ENCODE measurements at regions not wholly inside any gene's neighbourhood (a gene's known extent, or its start where the extent isn't known, plus 50 kb on each side); places are given as distances from the start of the nearest gene placed in this dataset.
"Not testable (repeated sequence)": the region's sequence is repeated elsewhere in the genome, so short reads cannot be mapped to it uniquely, and the experiment has no call there.

DNA sequence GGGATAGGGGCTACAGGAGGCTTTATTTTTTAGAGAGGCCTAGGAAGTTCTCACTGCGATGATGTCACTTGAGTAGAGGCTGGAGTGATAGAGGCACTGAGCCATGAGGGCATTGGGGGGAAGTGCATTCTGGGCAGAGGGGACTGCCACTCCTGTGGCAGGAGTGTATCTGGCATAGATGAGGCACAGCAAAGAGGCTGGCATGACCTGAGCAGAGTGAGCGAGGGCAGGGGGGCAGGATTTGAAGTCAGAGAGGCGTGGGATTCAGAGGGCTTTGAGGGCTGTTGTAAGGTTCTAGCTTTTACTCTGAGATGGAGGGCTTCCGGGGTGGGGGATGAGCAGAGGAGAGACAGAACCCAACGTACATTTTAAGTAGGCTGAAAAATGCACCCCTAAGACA lies 91.9 kb upstream of the SH3PXD2B start:
- no peak for DNase-seq

DNA sequence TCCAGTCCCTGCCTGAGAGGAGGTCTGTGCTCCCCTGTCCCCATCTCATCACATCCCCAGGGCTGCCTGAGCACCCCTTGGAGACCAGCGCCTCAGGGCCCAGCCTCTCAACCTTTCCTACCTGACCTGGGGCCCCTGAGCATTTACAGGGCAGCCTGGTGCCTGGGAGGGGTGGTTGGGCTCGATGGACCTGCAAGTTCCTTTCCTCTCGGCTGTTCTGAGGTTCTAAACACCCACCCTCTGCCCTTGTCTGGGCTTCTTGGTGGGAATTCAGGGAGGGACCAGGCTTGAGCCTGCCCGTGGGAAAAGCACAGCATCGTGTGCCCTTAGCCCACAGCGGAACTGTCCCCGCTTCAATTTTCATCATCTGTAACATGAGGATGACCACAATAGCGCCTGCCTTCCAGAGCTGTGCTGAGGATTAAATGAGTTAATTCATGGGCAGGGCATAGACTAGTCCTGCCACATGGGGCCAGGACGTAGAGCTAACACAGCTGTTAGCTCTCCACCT lies 91.0 kb upstream of the SH3PXD2B start:
- DNase-seq = no peak

DNA sequence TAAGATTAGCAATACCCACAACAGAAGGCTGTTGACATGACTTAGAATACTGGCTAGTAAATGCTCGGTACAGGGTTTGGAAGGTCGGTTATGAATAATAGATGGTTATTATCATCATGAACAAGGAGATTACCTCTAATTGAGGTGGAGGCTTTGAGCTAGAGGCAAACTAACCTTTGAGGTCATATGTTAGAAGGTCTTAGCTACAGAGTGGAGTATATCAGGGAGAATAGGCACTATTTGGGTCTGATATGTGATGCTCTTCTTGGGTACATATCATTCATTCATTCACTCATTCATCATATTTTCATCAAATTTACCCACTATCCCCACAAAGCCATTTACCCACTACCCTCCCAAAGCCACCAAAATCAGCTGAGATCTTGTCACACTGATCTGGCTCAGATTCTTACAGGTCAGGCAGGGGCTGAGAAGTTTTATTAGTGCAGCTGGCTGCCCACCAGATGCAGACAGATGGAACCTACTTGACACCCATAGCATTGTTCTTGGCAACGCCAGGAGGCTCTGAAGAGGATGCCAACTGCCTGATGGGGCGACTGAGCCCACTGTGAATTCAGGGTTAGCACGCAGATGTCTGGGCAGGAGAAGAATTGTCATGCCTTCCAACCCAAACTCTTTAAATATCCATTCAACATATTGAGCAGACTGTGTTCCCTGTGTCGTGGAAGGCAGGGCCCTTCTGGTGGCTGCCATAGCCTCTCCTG lies 90.2 kb upstream of the SH3PXD2B start:
- DNase-seq = no peak

DNA sequence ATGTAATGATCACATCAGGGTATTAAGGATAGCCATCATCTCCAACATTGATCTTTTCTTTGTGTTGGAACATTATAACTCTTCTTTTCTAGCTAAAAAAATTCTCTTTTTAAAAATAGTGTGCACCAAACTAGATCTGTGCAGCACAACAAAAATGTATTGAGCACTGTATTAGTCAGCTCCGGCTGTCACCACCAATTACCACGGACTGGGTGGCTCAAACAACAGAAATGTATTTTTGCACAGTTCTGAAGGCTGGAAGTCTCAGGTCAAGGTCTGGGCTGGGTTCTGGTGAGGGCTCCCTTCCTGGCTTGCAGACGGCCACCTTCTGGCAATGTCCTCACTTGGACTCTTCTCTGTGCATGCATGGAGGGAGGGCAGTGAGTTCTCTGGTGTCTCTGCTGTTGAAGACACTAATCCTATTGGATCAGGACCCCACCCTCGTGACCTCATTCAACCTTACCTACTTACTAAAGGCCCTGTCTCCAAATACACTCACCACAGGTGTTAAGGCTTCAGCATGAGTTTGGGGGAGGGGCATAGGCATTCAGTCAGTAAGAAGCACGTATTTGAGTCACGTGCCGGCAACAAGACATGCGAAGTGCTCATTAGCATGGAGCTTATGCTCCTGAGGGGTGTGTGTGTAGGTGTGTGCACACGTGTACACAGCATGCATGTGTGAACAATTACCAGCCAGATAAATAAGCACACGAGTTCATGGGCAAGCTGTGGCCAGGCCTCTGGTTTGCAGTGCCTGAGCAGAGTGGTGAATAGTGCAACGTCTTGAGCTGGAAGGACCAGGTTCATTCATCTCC lies 89.4 kb upstream of the SH3PXD2B start:
- no peak for DNase-seq

DNA sequence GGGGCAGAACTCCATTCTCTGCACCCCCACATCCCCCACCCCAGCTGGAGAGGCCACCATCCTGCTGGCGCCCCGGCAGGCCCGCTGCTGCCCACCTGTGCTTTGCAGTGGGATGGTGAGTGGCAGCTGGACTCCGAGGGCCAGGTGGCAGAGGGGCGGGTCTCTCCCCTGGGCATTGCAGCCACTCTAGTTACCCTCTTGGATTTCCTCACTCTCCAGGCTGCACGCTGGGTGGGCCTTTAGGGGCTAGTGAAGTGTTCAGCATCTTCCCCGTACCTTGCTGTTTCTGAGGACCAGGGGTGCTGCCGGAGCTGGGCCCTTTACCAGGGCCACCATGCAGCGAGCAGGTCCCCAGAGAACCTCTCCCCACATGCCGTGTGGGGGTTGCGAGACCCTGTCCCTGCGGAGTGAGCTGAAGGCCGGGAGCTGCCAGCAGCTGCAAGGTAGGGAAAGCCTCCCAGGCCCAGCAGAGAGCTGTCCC lies 88.4 kb upstream of the SH3PXD2B start:
- DNase-seq = no peak

DNA sequence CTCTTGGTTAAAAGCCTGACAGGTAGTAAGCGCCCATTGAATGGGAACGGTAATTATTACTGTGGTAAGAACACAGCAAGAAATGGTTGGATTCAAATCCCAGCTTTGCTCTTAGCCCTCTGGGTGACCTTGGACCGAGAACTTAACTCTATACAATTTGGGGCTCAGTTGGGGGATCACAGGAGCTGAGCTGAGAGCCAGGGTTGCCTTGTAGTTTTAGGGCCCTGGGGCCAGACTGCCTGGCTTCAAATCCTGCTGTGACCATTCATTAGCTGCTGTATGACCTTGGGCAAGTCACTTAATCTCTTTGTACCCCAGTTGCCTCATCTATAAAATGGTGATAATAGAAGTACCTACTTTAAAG lies 87.4 kb upstream of the SH3PXD2B start:
- no peak for DNase-seq

DNA sequence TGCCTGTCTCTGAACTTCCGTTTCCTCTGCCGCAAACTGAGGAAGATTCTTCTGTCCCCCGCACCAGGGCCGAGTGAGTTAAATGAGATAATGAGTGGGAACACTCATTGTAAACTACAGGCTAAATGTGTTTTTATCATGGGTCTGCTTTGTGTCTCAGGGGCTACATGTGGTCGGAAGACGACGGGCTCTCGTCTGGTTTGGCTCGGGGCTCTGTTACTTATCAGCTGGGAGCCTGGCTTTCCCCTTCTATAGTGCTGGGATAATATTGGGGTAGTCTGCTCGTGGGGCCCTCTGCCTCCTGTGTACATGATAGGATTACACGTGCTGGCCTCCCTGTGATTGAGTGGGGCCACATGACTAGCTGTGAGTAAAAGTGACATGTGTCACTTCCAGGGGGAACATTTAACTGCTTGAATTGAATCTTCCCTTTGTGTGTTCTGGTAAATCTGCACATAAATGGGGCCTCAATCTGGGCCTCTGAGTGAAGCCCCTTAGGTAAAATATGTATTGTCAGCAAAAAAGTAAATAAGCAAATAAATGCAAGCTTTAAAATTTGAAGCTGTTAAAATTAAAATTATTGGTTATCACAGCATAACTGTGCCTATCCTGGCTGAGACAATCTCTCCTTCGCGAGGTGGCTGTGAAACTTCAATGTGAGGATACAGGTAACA lies 86.9 kb upstream of the SH3PXD2B start:
- DNase-seq = no peak

DNA sequence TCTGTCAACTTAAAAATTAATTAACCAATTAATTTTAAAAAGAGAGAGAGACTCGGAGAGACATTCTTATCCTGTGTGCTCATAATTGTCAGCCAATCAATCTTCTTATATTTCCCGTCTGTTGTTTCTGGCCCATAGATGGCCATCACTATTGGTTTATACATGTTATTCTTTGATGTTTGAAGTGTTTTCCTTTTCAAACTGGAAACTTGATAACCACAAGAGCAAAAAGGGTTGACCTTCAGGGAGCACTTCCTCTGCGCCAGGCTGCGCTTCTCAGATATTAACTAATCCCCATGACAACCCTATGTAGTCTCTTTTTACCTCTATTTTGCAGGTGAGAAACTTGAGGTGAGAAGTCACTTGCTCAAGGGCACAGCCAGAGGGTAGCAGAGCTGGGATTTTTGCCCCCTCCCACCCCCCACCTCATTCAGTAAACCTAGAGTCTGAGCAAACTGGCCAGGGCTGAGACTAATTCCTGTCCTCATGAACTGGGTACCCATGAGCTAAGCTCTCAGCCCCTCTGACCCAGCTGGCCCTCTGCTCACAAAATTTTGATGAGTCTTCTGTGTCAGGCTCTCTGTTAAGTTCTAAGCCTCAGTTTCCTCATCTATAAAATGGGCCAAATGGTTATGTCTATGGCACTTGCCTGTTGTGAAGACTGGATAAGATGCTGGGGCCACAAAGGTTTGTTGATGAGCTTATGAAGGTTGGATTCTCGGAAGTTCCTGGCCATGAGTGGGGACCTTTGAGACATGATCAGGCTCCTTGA lies 86.0 kb upstream of the SH3PXD2B start:
- peak; percentile 87 for DNase-seq

DNA sequence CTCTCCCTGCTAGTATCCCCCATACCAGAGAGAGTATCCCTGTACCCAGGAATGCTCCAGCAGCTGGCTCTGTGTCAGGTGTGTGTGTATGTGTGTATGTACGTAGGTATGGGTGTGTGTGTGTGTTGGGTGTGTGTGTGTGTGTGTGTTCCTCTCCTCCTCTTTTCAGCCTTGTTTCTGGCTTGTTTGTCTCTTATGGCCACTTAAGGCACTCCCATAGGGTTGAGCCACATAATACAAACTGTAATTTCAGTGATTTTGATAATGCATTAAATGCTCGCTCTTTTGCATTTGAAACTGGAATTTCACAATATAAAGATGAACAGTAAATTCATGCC lies 80.8 kb upstream of the SH3PXD2B start:
- no peak for DNase-seq

DNA sequence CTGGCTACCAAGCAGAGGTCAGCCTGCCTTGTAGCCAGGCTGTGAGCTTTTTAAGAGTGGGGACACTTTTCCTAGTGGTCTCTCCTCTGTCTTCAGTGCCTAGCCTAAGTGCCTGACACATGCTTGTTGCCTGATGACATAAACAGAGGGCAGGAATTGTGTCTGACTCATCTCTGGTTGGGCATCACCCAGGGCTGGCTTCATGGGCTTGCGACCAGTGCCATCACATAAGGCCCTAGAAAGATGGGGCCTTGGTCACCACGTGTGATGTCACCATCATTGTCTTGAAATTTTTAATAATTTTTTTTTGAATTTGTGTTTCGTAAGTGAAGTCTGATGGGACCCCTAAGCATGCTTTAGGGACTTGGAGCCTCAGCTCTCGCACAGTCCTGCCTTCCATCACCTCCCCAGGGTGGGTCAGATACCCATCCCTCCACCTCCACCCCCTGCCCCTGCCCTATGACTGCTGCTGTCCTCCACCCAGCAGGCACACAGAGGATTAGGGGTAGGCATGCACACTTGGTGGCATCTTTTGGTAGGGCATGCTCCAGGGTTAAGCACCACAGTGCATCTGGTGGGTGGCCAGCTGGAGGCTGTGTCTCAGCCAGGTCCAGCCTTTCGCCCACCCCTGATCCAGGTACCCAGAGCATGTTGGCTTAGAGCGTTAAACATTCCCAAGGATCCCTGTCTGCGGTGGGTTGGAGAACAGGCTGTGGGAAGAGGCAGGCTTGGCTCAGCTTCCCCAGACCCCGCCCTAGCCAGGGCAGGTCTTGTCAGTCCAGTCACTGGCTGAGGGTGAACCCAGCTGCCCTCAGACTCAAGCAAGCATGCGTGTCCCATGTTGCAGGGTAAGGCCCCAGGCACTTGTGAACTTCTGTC lies 80.1 kb upstream of the SH3PXD2B start:
- no peak for DNase-seq

DNA sequence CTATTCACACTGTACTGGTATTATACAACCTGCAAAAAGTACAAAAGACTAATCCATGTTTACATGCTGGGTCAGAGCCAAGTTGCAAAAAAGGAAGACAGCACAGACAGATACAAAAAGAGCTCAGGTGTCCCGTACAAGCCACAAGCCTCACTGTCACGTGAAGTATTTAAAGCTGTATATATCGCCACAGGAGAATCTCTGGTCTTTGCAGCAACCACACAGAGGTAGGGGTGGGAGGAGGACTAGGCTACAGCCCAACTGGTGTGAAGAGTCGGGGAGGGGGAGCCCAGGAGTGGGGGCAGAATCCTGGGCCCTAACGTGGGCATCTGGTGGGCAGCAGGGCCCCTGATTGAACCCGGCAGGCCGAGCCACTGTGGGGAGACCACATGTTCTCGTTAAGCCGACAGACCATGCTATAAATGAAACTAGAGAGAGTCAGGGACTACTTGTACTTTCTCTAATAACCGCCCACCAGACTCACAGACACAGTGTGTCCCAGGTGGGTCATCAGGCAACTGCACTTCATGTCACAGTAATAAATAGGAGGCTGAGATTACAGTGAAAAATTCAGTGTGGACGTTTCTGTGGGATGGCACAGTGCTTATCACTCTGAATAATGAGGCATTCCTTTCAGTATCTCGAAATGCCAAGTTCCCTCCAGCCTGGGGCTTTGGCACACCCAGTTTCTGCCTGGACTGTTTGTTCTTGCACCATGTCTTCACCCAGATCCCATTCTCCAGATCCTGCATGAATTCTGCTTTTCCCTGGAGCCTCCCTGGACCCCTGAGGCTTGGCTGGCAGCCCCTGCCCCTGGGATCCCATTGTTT lies 79.3 kb upstream of the SH3PXD2B start:
- DNase-seq = peak; percentile 38

DNA sequence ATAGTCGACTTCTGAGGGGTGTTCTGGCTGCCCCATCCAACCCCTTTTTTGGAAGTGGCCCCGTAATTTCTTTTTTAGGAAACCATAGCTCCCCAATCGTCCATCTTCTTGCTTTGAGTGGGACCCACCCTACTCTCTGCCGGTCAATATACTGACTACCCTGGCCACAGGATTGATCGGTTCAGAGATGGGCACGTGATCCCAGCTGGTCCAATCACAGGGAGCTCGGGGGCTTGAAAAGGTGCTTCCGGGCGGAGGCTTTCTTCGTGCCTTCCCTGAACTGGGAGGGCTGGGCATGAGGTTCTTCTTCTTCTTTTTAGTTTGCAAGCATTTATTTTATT lies 78.7 kb upstream of the SH3PXD2B start:
- peak; percentile 38 for DNase-seq

DNA sequence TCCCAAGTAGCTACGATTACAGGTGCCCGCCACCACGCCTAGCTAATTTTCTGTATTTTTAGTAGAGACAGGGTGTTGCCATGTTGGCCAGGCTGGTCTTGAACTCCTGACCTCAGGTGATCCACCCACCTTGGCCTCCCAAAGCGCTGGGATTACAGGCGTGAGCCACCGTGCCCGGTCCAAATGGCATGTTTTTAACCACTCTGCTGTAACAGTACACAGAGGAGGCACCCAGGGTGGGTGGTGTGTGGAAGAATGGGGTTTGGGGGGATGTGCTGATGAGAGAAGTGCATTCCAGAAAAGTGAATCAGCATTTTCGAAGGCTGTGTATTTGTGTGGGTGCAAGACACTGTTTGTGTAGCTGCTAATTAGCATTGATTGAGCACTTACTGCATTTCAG lies 78.1 kb upstream of the SH3PXD2B start:
- DNase-seq = not testable (repeated sequence)

DNA sequence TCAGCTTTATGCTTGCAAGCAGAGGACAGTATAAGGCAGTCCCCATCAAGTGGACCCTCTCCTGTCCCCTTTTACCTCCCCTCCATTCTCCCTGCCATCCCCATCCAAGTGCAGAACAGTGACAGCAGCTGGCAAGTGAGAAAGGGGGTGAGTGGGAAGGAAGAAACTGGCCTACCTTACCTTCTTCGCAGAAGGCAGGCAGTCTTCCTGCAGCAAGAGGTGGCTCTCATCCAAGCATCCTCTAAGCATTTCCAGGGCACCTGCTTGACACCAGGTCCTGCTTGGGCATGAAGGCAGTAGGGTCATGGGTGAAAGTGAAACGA lies 77.3 kb upstream of the SH3PXD2B start:
- no peak for DNase-seq

DNA sequence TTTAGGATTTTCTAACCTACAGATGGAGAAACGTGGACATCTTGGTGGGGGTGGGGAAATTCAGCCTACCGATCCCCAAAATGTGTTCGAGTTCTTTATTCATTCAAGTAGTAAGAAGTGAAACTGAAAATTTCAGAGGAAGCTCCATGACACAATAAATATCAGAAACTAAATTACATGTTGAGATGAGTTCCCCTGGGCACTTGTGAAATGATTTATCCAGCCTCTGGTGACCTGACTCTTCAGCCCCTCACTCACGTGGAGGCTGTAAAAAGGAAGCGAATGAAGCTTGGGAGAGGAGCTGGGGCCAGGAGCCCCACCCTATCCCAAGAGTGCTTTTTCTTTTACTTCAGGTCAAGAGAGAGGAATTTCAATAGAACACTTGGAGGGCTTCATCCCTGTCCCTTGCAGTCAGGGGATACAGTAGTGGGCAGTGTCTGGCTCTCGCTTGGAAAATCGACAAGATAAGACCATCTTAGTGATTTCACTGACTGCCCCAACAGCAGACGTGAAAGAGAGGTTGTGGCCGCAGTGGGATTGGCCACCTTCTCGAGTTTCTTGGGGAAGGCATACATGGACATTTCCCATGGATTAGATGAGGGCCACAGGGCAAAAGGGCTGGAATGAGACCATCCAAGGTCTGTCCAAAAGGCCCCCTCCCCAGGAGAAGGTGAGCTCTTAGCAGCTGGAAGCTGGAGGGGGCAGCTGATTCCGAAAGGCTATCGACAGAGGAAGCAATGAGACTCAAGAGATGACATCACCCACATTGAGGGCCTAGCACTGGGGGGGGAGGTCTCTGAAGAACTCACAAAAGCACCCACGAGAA lies 76.8 kb upstream of the SH3PXD2B start:
- no peak for DNase-seq

DNA sequence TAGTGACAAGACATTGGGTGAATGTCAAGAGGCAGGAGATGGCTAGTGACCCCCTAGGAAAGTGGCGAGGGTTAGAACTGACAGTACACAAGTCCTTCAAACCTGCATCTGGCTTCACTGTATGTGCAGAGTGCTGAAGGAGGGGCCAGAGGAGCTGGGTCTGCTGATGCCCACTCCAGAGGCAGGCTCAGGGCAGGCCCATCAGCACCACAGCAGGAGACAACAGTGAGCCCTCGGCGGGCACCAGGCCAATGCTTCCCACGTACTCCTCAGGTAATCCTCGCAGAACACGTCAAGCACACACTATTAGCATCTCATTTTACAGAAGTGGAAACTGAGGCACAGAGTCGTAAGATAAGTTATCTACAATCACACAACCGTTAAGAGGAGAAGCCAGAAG lies 76.1 kb upstream of the SH3PXD2B start:
- DNase-seq = no peak

DNA sequence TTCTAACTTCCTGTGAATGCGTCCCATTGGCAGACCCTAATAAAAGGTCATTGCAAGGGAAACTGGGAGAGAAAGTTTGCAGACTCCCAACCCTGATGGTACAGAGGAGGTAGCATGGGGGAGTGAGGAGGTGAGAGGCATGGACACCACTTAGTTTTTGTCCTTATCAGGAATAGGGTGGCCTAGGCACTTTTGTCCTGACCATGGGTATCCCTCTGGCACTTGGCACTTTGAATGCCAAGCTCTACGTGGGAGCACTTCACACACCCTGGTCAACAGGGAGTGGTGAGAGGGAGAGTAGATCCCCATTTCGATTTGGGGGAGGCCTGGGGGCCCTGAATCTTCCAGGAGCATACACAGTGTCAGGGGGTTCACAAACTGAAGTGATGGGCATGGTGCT lies 75.6 kb upstream of the SH3PXD2B start:
- no peak for DNase-seq

DNA sequence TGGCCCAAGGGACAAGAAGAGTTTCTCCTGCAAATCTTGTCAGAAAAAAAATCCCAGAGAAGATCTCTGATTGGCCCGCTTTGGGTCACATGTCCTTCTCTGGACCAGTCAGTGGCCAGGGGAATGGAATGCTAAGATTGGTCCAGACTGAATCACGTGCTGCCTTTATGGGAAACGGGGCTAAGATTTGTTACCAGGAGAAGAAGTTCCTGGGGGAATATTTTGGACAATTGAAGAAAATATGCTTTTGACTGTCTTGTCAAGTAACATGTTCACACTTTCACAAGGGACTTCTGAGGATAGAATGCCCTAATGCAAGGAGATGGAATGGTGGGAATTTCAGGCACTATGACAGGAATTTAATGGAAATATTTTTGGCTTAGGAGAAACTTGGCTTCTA lies 74.1 kb upstream of the SH3PXD2B start:
- no peak for DNase-seq

DNA sequence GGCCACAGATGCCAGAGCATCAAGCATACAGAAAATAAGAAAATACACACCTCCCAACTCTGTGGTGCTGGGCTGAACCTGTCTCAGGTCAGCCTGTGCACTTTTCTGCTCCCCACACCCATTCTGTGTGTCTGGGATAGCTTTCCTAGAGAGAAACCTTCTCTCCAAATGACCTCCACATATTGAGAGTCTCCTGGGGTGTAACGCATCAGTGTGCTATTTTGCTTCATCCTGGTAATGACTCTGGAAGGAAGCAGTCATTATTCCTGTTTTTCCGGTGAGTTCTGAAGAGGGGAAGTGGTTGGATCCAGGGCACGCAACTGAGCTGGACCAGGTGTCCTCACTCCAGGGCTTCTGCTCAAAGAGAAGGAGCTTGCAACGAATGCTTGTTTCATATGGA lies 73.2 kb upstream of the SH3PXD2B start:
- peak; percentile 28 for DNase-seq

DNA sequence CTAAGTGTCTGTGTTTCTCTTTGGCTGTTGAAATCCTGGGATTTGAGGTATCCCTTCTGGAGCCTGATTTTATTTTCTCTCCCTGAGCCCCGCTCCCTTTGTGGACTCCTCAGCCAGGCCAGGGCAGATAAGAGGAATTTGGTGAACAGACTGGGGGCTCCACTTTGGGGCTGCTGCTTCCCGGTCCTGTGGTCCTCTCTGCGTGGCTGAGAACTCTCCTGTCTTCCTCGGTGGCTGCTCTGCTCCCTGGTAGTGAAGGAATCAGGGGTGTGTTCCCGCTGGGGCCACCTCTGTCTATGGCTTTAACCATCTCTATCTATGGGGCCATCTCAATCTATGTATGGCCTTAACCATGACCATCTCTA lies 71.7 kb upstream of the SH3PXD2B start:
- no peak for DNase-seq
